Neural progenitor cell (in vitro differentiated cells): ENCODE measurements at regions not wholly inside any gene's neighbourhood (a gene's known extent, or its start where the extent isn't known, plus 50 kb on each side); places are given as distances from the start of the nearest gene placed in this dataset.

Experiments
- EZH2phosphoT487 ChIP-seq: fragments of 200-600 bp; sonication (generic); IDR thresholded peaks from 2 replicates; pipeline ENCODE4 v1.6.1; 2017; ENCODE audit warnings: antibody characterized with exemption
- TF ChIP-seq, protein P1 (sequence below): fragments of 200-600 bp; sonication (generic); IDR thresholded peaks from 2 replicates; pipeline ENCODE4 v1.5.1; 2017; ENCODE audit warnings: antibody characterized with exemption, mild to moderate bottlenecking

DNA sequence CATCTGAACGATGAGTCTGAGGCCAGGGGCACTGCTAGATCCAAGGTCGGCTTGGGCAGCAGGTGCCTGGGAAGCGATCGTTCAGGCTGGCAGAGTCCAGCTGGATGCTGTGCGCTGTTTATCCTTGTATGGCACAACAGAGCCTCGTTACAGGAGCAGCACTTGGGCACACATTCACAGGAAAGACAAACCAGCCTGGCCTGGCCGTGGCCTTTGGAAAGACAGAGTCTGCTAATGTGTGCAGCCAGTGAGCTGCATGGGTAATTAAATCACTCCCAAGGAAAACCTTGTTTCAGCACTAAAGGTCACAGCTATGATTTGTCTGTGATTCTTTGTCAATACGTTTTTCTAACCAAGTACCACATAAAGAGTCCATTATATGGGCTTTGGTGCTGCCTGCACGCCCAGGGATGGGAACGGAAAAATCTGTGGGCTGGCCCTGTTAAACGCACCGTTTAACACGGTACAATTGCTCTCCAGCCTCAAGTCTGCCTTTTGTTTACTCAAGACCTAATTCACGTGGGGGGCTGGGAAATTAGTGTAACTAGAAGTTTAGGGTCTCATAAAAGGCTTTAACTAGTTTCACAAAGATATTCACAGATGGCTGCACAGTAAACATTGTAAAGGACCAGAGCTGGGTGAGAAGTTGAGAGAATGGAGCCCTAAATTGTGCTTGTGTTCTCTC lies 509.3 kb downstream of the KDM4C start:
- TF ChIP-seq, protein P1, sequence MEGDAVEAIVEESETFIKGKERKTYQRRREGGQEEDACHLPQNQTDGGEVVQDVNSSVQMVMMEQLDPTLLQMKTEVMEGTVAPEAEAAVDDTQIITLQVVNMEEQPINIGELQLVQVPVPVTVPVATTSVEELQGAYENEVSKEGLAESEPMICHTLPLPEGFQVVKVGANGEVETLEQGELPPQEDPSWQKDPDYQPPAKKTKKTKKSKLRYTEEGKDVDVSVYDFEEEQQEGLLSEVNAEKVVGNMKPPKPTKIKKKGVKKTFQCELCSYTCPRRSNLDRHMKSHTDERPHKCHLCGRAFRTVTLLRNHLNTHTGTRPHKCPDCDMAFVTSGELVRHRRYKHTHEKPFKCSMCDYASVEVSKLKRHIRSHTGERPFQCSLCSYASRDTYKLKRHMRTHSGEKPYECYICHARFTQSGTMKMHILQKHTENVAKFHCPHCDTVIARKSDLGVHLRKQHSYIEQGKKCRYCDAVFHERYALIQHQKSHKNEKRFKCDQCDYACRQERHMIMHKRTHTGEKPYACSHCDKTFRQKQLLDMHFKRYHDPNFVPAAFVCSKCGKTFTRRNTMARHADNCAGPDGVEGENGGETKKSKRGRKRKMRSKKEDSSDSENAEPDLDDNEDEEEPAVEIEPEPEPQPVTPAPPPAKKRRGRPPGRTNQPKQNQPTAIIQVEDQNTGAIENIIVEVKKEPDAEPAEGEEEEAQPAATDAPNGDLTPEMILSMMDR = no peak
- TF ChIP-seq EZH2phosphoT487 = no peak
